ENCODE measurements at regions not wholly inside any gene's neighbourhood (a gene's known extent, or its start where the extent isn't known, plus 50 kb on each side); places are given as distances from the start of the nearest gene placed in this dataset.
"Not testable (repeated sequence)": the region's sequence is repeated elsewhere in the genome, so short reads cannot be mapped to it uniquely, and the experiment has no call there.

DNA sequence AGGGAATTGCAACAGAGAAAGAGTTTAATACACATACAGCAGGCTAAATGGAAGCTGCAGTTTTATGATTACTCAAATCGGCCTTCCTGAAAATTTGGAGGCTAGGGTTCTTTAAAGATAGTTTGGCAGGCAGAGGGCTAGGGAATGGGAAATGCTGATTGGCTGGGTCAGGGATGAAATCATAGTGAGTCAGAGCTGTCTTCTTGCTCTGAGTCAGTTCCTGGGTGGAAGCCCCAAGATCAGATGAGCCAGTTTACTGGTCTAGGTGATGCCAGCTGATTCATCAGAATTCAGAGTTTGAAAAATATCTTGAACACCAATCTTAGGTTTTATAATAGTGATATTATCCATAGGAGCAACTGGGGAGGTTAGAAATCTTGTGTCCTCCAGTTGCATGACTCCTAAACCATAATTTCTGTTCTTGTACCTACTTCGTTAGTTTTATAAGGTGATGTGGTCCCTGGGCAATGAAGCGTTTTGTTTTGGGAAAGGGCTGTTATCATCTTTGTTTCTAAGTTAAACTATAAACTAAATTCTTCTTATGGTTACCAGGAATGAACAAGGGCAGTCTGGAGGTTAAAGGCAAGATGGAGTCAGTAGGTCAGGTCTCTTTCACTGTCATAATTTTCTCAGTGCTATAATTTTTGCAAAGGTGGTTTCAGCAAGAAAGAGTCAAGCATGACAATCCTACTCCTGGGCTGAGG is 257.8 kb upstream of the CCDC196 start:
- no peak for DNase-seq

DNA sequence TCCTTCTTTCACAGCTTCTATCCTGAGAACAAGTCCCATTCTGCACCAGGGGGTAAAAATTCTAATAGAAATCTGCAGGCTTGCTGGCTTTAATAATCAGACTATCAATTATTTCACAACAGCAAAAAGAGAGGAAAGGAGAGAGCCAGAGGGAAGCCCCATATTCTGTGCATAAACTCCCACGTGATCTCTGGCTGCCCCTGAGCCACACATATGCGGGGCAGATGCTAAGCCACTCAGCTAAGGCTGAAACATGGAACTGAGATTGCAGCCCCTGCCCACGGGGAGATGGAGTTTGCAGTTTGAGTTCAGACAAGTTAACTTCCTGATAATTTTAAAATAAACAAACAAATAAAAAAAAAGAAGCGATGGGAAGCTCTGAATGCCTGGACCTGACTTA is 254.4 kb upstream of the CCDC196 start:
- DNase-seq, result no peak

GRCh38 chr14:66233591-66233990 is 252.6 kb upstream of the CCDC196 start:
- DNase-seq, result no peak

DNA sequence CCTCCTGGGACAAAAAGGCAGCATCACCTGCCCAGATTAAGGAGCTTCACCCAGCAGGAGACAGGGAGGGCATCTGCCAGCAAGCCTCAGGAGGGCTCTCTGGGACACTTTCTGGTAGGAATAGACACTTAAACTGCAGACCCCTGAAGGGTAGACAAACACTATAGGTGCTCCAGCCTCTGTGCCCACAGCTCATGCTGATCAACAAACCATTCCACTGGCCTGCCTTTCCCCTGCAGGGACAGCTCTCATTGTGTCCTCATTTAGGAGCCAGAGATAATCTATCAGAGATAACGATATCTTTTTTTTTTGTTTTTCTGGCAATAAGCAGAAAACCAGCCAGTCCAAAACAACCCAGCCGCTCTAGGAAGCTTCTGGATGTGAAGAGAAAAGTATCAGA is 251.8 kb upstream of the CCDC196 start:
- peak; percentile 36 for DNase-seq

DNA sequence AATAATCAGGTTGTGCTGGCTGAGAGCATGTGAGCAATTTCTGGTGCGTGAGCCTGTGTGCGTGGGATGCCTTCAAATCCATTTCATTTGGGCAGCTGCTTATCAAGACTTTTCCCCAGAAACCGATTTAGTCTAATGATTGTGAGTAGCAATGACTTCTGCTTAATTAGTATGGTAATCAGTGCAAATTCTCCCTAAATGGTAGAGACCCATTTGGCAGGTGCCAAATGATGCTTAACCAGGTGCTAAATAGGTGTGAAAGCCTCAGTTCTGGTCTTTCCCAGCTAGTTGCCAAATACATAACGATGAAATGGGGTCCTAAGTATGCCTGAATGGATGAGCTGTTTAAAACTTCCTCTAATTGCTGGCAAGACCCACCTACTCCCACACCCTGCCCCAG is 248.4 kb upstream of the CCDC196 start:
- DNase-seq, result no peak

DNA sequence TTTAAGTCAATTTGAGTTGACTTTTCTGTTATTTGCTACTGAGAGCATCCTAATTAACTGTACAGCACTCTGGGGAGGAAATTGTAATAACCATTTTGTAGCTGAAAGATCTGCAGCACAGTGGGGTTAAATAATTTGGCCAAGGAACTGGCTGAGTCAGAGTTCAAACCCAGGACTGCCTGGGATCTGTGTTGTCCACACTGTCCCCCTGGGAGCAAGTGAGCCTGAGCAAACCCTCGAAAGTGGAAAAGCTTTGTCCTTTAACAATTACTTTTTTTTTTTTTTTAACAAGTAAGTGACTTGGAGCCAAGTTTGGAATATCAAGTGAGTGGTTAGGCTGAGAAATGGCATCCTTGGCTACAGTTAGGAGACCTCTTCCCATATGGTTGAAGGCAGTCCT is 247.2 kb upstream of the CCDC196 start:
- no peak for DNase-seq

DNA sequence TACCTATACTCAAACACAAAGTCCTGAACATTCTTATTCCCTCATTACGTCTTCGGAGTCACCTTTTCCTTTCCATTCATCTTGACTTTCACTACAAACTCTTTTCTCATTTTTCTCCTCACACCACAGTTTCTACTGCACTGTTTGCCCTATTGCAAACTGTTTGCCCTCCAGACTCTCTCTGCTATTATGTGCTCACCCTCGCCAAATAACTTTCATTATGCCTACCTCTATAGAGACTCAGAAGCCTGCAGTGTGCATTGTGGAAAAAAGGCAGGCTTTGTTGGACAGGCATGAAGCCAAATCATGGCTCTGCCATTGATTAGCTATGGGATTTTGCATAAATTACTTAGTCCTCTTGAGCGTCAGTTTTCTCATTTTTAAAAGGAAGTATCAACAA is 246.6 kb upstream of the CCDC196 start:
- DNase-seq, result no peak

- no peak for DNase-seq
Observed at GRCh38 chr14:66240105-66240504, 246.1 kb upstream of the CCDC196 start.

DNA sequence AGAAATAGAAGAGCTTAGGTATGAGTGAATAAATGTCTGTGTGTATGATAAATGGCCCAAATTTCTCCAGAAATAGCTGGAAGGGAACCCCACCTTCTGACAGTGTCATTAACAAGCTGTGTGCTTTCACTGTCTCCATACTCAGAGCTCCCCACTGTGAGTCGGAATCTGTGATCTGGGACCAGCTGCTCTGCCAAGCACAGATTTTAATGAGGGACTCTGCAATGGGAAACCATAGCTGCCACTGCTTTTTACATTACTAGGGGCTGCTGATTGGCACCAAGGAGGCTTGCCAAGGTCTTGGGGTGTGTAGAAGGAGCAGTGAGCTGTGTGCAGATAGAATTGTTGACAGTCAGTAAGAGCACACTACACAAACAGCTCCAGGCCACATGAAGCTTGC is 244.2 kb upstream of the CCDC196 start:
- no peak for DNase-seq

DNA sequence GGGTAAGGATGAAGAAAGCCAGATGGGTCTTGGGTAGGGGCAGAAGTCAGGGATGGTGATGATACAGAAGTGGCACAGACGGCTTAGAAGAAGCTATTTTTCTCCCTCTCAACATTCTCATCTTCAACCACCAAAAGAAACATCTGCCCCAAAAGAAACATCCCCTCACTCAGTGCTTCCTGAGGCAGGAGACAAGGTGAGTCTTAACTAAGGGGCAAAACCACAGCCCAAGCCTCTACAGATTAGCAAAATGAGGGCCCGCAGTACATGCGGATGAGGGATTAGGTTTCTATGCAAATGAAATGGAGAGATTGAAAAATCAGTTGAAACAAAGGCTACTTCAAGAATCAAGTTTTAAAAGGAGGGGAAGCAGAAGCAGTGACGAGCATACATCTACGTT is 241.3 kb upstream of the CCDC196 start:
- DNase-seq, result no peak

GRCh38 chr14:66247662-66248193 is 238.4 kb upstream of the CCDC196 start:
- DNase-seq, result no peak

DNA sequence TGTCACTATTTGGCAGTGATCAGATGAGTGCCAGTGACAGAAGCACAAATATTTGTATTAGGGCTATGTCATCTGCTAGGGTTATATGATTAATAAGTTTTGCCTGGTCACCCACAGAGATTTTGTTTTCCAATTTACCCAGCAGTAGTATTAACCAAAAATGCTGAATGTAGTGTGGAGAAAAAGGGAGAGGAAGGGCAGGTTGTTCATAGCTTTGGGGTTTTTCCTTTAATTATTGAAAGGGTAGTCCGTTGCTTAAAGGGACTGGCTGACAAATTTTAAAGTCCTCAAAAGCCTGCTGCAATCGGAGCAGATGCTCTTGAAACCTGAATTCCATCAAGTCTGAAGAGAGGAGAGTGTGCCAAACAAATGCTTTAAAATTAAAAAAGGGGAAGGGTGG is 237.9 kb upstream of the CCDC196 start:
- no peak for DNase-seq

DNA sequence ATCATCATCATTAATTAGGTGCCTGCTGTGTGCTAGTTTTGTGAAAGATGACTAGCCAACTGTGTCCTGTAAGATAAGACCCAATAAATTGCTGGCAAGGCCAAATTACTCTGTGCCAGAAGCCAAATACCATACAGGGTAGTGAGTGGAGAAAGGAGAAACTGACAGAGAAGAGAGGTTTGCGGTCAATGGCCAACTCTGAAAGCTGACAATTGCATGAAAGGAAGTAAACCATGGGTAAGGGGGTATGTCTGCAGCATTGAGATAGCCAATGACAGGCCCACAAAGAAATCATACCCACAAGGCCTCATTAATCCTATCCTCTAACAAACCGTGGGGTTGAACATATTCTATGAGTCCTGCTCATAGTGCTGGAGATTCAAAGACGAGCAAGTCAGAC is 236.6 kb upstream of the CCDC196 start:
- no peak for DNase-seq

- DNase-seq, result no peak
Observed at GRCh38 chr14:66254038-66254437, 232.1 kb upstream of the CCDC196 start.

GRCh38 chr14:66268802-66269334 is 217.3 kb upstream of the CCDC196 start:
- no peak for DNase-seq

DNA sequence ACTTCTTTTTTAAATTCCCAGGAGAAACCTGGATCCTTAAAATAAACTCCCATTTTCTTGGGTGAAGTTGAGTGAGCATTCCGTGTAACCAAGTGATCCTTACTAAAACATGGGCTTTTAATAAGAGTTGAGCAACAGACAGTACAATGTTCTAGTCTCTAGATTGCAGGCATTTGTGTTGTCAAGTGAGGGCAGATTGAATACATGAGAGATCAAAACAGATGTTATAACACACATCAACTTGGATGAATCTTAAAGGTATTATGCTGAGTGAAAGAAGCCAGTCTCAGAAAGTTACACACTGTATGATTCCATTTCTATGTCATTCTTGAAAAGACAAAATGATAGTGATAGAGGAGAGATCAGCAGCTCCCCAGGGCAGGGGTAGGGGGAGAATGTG is 213.9 kb upstream of the CCDC196 start:
- DNase-seq, result no peak

GRCh38 chr14:66273261-66273832 is 212.8 kb upstream of the CCDC196 start:
- no peak for DNase-seq

GRCh38 chr14:66278418-66278817 is 207.8 kb upstream of the CCDC196 start:
- not testable (repeated sequence) for DNase-seq

DNA sequence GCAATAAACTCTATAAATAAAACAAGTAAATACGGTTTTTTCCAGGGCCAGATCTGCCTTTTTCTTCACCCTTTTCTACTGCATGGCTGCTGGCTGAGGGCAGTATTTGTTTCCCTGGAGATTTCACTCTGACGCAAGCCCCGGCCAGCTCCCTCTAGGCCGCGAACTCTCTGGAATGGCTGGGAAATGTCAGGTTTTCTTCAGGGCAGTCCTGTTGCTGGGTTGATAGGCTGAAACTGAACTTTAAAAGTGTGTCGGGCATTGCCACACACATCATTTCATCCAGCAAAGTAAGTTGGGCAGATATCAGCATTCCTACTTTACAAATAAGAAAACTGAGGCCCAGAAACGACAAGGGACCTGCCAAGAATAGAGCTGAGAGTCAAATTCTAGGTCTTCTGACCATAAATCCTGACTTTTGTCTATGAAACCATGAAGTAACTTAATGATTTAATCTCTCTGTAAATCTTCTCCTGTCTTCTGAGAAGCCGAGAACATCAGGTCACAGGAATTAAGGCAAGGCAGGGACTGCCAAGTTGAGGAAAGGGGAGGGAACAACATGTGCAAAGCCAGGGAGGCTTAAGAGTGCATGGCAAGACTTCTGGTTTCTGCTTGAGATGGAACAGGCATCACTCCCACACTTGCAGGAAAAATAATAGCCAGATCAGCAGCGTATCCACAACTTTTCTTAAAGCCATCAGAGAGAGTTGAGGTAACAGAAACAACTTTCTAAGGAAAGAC is 205.0 kb upstream of the CCDC196 start:
- no peak for DNase-seq

GRCh38 chr14:66284346-66284745 is 201.8 kb upstream of the CCDC196 start:
- DNase-seq, result no peak

- no peak for DNase-seq
Observed at GRCh38 chr14:66288511-66288910, 197.7 kb upstream of the CCDC196 start.

- no peak for DNase-seq
Observed at GRCh38 chr14:66291756-66292155, 194.4 kb upstream of the CCDC196 start.

DNA sequence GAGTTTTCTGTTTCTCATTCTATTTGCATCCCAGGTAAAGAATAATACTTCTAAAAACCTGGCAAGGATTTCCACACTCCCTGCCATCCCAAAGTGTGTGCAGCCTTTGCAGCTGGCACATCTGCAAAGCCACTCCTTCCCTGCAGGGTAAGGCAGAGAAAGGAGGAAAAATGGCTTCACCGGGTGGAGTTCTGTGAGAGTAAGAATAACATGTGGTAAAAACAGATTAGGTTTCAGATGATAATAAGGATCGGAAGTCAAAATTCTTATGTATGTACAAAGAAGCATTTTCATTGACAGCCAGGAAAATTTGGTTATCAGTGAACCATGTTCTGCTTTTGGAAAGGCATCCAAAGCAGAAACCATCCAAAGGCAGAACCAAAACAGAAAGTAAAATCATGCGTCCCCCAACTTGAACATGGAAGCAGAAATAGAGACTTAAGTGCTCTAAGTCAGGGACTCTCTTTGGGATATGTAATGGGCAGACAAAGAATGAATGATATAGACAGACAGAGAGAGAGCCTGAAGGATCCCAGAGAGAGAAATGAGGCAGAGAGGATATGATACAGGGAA is 192.6 kb upstream of the CCDC196 start:
- peak; percentile 59 for DNase-seq

- no peak for DNase-seq
Observed at GRCh38 chr14:66295386-66295785, 190.8 kb upstream of the CCDC196 start.
